Large intestine (tissue), 3 donors: ENCODE measurements at regions not wholly inside any gene's neighbourhood (a gene's known extent, or its start where the extent isn't known, plus 50 kb on each side); places are given as distances from the start of the nearest gene placed in this dataset.

Source experiments
- DNase-seq, 2 donors: peaks; one replicate each; pipeline versions ENCODE4 v3.0.0 to v3.0.0-alpha.2; 2013
- H3K27ac ChIP-seq: one replicate; pipeline ENCODE4 v1.5.1; 2013; ENCODE audit warnings: low read length
- H3K27me3 ChIP-seq: 2 replicates; pipeline ENCODE4 v1.6.1; 2013; ENCODE audit warnings: low read length; ENCODE audit not compliant: control insufficient read depth, insufficient read depth
- H3K36me3 ChIP-seq: 2 replicates; pipeline ENCODE4 v1.6.1; 2013; ENCODE audit warnings: low read length; ENCODE audit not compliant: control insufficient read depth, insufficient read depth
- H3K4me1 ChIP-seq: one replicate; pipeline ENCODE4 v1.6.1; 2013; ENCODE audit warnings: low read length; ENCODE audit not compliant: control insufficient read depth, insufficient read depth
- H3K4me3 ChIP-seq: one replicate; pipeline ENCODE4 v1.5.1; 2013; ENCODE audit warnings: low read length
- H3K9me3 ChIP-seq: one replicate; pipeline ENCODE4 v1.6.1; 2013; ENCODE audit warnings: mild to moderate bottlenecking, low read depth, low read length, moderate library complexity; ENCODE audit not compliant: control insufficient read depth
- WGBS: methylation state at CpG from one replicate; pipeline ENCODE4 v1.1.5; 2013; ENCODE audit warnings: low lambda C conversion rate; ENCODE audit not compliant: insufficient coverage; 5-methylcytosine and 5-hydroxymethylcytosine counted together

- WGBS = no CpG with 5 or more reads among the region's 11 CpGs
- H3K36me3 ChIP-seq = no peaks in the 10 kb centered on the region
- H3K27ac ChIP-seq = no peak overlapping the region
- H3K9me3 ChIP-seq = no peaks in the 10 kb centered on the region
- no peaks in the 10 kb centered on the region for H3K27me3 ChIP-seq
- H3K4me1 ChIP-seq = no peaks in the 10 kb centered on the region
- no peak for DNase-seq
- no peak overlapping the region for H3K4me3 ChIP-seq
Observed at GRCh38 chr14:104286086-104286485, 147.7 kb downstream of the KIF26A start.

- Histone ChIP-seq H3K36me3 (no peaks in the 10 kb centered on the region), H3K27me3 (no peaks in the 10 kb centered on the region), H3K9me3 (no peaks in the 10 kb centered on the region), H3K4me3 (no peak overlapping the region), H3K27ac (no peak overlapping the region), H3K4me1 (no peaks in the 10 kb centered on the region)
- DNase-seq = no peak
- WGBS = no CpG with 5 or more reads among the region's 7 CpGs
Observed at GRCh38 chr14:104286496-104286895, 148.1 kb downstream of the KIF26A start.

GRCh38 chr14:104287301-104288009 lies 149.1 kb downstream of the KIF26A start:
- DNase-seq = no peak
- WGBS = no CpG with 5 or more reads among the region's 11 CpGs
- Histone ChIP-seq H3K27ac (no peak overlapping the region), H3K4me3 (no peak overlapping the region), H3K36me3 (no peaks in the 10 kb centered on the region), H3K9me3 (no peaks in the 10 kb centered on the region), H3K27me3 (no peaks in the 10 kb centered on the region), H3K4me1 (no peaks in the 10 kb centered on the region)

GRCh38 chr14:104288272-104288671 lies 149.9 kb downstream of the KIF26A start:
- WGBS = 100% methylated on average over 5 of the region's 12 CpGs
- Histone ChIP-seq H3K9me3 (no peaks in the 10 kb centered on the region), H3K4me1 (no peaks in the 10 kb centered on the region), H3K4me3 (no peak overlapping the region), H3K36me3 (no peaks in the 10 kb centered on the region), H3K27me3 (no peaks in the 10 kb centered on the region), H3K27ac (no peak overlapping the region)
- no peak for DNase-seq

GRCh38 chr14:104289507-104289906 lies 151.1 kb downstream of the KIF26A start:
- H3K27me3 ChIP-seq = no peaks in the 10 kb centered on the region
- H3K4me1 ChIP-seq = no peaks in the 10 kb centered on the region
- no peaks in the 10 kb centered on the region for H3K36me3 ChIP-seq
- WGBS = no CpG with 5 or more reads among the region's 3 CpGs
- no peak overlapping the region for H3K27ac ChIP-seq
- no peak for DNase-seq
- H3K9me3 ChIP-seq = no peaks in the 10 kb centered on the region
- no peak overlapping the region for H3K4me3 ChIP-seq

GRCh38 chr14:104290058-104290667 lies 151.8 kb downstream of the KIF26A start:
- 74% methylated on average over 3 of the region's 14 CpGs for WGBS
- Histone ChIP-seq H3K36me3 (no peaks in the 10 kb centered on the region), H3K27ac (no peak overlapping the region), H3K27me3 (no peaks in the 10 kb centered on the region), H3K4me1 (no peaks in the 10 kb centered on the region), H3K4me3 (no peak overlapping the region), H3K9me3 (no peaks in the 10 kb centered on the region)
- no peak for DNase-seq

GRCh38 chr14:104290756-104291122 lies 152.4 kb downstream of the KIF26A start:
- Histone ChIP-seq H3K9me3 (no peaks in the 10 kb centered on the region), H3K36me3 (no peaks in the 10 kb centered on the region), H3K27ac (peak overlapping the region; percentile 12), H3K4me1 (no peaks in the 10 kb centered on the region), H3K4me3 (no peak overlapping the region), H3K27me3 (no peaks in the 10 kb centered on the region)
- DNase-seq = no peak
- no CpG with 5 or more reads among the region's 9 CpGs for WGBS

- DNase-seq = peak in 1 of 2 donors; percentile 37
- Histone ChIP-seq H3K4me3 (no peak overlapping the region), H3K4me1 (no peaks in the 10 kb centered on the region), H3K27me3 (no peaks in the 10 kb centered on the region), H3K36me3 (no peaks in the 10 kb centered on the region), H3K9me3 (no peaks in the 10 kb centered on the region), H3K27ac (peak overlapping the region; percentile 12)
- WGBS = no CpG with 5 or more reads among the region's 25 CpGs
Observed at GRCh38 chr14:104291123-104292000, 153.0 kb downstream of the KIF26A start.

GRCh38 chr14:104292084-104292970 lies 153.9 kb downstream of the KIF26A start:
- no peak for DNase-seq
- H3K4me3 ChIP-seq = no peak overlapping the region
- H3K4me1 ChIP-seq = no peaks in the 10 kb centered on the region
- H3K9me3 ChIP-seq = no peaks in the 10 kb centered on the region
- no CpG with 5 or more reads among the region's 28 CpGs for WGBS
- no peaks in the 10 kb centered on the region for H3K27me3 ChIP-seq
- no peaks in the 10 kb centered on the region for H3K36me3 ChIP-seq
- H3K27ac ChIP-seq = no peak overlapping the region
